Fibroblast of peridontal ligament (primary cell): ENCODE measurements at regions not wholly inside any gene's neighbourhood (a gene's known extent, or its start where the extent isn't known, plus 50 kb on each side); places are given as distances from the start of the nearest gene placed in this dataset.

Source experiments
- DNase-seq: peaks from one replicate; pipeline ENCODE4 v3.0.0-alpha.2; 2010; ENCODE audit errors: extremely low read depth

DNA sequence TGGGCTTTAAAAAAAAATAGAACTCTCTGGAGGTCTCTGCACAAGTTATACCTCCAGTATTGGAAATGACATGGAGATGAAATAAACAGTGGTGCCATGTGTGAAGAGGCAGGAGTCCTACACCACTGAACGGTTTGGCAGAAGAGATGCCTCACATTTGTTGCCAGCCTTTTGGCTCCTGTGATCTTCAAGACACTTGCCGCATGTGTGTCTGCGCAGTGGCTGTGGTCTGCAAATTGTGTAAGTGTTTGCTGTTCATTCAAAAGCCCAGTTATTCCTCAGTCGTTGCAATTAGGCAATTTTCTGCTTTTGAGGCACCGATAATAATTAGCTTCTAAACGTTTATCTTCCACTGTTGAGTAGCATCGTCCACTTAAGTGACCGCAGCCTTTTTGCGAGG is 319.1 kb downstream of the BRD1 start:
- no peak for DNase-seq

DNA sequence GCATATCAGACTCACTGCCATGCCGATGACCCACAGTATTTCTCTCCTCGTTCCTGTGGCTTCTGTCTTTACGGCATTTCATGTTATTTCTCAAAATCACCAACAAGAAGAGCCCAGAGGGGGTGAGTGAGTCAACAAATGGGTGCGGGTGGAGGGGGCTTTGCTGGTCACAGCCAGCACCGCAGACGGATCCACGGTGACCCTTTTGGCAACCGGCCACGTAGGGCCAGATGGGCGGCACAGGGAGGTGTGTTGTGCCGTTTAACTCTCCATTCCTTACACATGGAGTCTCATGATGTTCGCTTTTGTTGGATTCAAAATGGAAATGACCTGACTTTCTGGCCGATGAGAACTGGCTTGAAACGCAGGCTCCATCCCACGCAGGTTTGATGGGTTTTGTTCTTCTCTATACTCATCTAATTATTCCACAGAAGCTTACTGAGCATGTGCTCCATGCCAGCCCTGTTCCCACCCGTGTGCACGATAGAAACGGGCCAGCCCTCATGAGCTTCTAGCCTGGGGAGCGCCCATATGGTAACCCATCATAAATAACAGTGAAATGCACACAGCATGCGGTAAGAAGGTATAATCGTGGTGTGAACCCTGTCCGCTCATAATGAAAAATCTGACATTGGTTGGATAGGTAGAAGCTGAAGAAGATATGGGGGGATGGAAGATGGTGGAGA is 319.9 kb downstream of the BRD1 start:
- no peak for DNase-seq

DNA sequence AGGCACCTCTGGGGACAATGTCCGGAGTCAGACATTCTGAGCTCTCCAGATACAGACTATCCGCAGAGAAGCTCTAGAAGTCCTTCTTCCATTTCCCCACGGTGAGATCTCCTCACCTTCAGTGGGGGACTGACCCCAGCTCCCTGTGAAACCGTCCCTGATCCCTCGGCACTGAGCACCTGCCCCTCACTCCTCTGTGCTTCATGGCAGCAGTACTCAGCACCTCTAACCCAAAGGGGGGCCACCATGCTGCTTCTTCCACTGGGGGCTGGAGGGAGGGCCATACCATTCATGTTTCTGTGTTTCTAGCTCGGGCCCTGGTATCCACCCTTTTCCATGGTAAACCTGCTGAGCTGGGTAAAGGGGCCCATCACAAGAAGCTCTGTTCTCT is 321.7 kb downstream of the BRD1 start:
- DNase-seq: no peak

DNA sequence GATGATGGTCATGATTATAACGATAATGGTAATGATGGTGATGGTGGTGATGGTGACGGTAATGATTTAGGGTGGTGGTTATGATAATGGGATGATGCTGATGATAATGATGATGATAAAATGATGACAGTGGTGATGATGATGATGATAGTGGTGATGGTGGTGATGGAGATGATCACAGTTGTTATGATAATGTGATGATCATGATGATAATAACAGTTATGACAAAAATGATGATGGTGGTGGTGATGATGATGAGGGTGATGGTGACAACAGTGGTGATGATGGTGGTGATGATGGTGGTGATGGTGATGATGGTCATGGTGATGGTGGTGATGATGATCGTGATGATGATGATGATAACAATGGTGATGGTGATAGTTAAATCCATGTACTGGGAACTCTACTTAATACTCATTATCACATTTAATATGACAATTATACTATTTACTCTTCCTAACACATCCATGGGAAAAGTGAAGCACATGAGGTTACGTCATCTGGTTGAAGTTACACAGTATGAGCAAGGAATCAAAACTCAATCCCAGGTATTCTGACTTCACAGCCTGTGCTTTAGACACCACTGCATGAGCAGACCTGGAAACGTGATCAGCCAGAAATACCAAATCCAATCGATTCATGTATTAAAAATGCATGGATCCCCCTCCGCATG is 322.2 kb downstream of the BRD1 start:
- DNase-seq: no peak

DNA sequence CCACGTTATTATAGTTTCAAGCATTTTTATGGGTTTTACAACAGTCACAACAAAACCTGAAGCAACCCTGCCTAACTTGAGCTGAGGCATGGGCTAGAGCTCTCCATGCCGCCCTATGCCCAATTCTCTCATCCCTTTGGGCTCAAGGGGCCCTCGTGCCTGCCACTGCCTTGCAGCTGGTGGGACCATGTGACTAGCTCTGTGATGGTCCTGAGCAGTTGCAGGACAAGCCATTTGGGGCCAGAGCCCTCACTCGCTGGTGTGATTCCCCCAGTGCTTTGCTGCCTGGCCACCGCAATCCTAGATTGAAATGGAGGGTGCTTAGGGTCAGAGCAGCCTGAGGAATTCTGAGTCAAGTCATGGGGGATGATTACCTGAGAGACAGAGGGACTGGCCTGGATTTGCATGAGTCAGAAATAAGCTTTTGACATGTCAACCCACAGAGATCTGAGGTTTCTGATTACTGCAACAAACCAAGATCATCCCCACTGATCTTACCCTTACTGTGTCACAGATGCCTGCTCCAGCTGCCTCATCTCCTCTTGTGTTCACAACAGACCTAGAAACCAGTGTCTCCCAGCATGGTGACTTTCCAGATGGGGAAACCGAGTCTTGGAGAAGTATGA is 323.7 kb downstream of the BRD1 start:
- no peak for DNase-seq

DNA sequence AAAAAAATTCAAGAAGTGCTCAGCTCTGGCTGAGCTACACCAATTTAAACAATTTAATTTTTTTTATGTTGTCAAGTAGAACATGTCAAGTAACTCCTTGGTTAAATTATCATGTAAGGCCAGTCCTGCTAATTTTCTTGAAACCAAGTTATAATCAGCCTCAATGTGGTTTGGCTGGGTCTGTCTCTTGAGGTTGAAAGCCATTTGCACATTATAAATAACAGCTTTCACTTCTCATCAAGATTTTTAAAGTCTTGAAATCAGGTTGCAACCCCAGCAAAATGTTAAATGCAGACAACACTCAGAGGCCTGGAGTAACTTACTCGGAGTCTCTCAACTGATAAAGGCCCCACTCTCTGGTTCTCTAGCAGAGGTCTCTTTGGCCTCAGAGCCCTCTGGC is 324.4 kb downstream of the BRD1 start:
- no peak for DNase-seq

DNA sequence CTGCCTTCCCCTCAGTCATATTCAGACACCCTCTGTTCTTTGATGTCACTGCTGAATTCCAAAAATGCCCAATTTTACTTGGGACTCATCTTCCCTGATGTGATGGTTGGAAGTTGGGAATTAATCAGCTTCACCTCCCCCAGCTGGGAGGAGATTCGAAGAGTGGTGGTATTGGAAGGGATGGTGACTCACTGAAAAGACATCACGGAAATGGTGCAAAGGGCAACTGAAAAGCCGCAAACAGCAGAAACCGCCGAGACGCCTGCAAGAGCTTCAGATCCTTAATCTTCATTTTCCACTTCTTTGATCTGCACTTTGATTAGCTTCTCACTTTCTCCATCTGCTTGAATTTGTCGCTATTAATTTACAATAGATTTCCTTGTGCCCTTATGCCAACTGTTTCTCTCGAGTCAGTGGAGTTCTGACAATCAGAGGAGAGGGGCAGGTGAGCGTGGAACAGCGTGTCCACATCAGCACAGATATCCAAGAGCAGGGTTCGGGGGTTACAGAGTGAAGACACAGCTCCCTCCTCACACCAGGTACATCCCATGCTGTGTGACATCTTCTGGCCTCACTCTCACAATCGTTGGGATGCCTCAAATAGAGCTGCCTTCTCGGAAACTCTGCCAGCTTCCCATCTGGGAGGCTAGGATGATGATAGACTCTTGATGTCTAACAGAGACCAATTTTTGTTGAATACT is 325.4 kb downstream of the BRD1 start:
- no peak for DNase-seq

DNA sequence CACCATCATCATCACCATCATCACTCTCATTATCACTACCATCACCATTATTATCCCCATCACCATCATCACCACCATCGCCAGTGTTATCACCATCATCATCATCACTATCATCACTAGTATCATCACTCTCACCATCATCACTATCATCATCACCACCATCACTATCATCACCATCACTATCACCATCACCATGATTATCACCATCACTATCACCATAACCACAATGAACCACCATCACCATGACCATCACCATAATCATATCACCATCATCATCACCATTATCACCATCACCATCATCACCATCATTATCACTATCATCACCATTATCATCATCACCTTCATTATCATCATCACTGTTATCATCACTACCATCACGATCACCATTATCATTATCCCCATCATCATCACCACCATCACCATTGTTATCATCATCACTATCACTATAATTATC is 326.7 kb downstream of the BRD1 start:
- DNase-seq: no peak

DNA sequence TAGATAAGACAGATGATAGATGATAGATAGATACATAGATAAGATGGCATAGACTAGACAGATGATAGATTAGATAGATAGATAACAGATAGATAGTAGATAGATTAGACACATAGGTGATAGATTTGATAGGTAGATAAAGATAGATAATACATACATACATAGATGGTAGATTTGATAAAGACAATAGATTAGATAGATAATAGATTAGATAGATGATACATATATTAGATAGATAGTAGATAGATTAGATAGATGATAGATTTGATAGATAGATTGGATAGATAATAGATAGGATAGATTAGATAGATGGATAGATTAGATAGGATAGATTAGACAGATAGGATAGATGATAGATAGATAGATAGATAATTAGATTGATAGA is 327.6 kb downstream of the BRD1 start:
- no peak for DNase-seq

DNA sequence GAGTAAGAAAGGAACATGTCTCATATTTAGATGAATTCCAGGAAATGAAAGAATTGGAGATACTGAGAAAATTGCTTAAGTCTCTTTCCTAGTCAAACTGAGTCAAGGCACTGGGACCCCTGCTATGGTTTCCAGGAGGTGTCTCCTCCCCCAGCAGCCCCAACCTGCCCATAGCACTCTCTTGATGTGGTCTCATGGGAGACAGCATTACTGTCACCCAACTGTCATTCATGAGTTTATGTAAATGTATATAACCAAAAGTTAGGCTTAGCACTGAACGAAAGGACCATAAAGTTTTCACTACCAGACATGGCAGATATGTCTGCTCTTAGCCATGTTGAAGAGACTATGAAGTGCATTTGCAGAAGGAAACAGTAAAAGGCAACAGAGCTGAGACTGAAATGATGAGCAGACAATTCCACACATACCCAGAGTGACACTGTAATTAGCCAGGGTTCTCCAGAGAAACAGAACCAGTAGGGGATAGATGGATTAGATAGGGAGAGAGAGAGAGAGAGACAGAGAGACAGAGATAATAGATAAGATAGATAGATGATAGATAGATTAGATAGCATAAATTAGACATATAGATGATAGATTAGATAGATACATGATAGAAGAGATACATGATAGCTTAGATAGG is 328.1 kb downstream of the BRD1 start:
- no peak for DNase-seq

DNA sequence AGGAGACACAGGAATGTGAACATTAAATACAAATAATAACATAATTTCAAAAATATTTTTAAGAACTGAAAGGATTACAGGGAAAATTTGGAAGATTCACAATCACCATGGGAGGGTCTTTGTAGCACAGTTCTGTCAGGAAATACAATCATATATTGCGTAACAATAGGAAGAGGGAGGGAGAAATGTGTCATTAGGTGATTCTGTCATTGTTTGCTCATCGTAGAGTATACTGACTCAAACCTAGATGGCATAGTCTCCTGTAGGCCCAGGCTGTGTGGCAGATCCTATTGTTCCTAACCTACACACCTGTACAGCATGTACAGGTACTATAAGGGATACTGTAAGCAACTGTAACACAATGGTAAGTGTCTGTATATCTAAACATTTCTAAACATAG is 330.4 kb downstream of the BRD1 start:
- DNase-seq: no peak

DNA sequence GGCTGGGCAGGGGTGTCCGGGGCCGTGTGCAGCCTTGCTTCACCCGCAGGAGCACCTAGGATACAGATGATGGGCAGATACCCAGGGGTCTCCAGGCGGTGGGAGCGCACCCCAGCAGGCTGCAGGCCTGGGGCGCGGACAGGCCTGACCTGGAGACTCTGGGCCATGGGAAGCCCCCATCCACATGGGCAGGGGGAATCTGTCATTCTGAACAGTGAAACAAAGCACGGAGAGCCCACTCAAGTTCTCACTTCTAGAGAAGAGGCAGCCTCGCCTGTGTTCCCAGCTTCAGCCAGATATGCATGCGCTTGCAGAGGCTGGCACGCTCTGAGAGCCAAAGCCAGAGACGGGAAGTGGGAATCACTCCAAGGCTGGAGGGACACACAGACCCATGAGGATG is 333.1 kb downstream of the BRD1 start:
- DNase-seq: no peak

DNA sequence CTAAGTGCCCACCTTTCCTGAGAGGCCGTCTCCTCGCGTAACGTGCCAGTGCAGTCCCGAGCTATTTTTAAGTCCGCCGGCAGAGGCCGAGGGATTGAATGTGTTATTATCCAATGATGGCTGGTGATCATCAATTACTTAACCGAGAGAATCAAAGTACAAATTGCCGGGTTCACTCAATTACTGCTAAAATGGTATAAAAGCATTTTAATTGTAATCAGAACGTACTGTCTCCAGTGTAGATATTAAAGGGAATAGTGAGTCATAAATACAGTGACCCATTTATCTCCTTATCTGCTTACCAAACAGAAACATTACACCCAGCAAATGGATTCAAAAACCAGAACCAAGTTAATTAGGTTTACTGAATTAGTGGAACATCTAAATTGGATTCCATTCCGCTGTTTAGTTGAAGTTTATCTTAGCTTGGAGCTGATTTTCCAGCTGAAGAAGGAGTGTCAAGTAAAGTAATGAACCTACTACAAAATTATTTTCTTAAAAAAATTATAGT is 334.9 kb downstream of the BRD1 start:
- DNase-seq: no peak

DNA sequence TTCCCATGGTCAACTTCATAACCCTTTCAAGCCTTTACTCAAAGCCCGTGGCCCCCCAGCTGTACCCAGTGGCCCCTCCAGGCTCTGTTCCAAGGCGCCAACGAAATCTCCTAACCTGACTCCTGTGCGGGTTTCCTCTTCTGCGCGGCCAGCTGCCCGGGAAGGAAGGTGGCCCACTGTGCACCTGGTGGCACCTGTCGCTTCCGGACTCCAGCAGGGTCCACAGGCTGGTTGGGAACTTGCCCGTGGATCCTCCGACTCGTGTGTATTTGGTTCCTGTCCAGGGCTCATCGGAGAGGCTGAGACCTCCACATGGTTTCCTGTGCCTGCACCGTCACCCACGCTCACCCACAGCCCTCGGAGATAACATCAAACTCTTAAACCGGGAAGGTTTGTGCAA is 335.4 kb downstream of the BRD1 start:
- no peak for DNase-seq

DNA sequence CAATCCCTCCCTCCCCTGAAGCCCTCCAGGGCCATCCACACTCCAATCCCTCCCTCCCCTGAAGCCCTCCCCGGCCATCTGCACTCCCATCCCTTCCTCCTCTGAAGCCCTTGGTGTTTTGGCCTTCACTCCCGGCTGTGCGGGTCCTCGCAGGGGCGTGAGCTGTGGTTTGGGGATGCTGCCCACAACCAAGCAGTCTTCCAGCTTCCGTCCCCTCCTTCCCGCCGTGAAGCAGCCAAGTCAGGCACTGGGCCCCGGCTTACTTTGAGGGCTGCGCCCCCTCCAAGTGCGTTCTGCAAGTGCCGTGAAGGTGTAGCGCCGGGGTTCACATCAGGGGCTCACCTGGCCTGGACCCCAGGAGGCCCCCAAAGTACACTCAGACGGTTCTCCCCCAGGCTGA is 335.9 kb downstream of the BRD1 start:
- DNase-seq: no peak

DNA sequence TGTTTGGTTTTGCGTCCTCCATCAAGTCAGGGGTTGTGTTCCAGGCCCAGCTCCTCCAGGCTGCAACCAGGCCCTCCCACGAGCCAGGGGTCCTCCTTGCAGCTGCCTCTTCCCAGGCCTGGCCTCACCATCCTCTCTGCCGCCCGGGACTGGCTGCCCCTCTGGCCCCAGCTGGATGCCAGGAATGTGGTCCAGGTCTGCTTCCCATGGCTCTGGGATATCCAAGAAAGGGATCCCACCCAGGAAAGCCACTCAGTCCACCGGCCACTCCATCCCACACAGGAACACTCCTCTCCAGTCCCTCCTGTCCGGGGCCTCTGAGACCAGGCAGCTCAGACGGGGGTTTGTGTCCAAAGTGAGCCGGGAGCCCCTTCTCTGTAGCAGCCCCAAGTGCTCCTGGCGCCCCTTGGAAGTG is 336.4 kb downstream of the BRD1 start:
- no peak for DNase-seq

DNA sequence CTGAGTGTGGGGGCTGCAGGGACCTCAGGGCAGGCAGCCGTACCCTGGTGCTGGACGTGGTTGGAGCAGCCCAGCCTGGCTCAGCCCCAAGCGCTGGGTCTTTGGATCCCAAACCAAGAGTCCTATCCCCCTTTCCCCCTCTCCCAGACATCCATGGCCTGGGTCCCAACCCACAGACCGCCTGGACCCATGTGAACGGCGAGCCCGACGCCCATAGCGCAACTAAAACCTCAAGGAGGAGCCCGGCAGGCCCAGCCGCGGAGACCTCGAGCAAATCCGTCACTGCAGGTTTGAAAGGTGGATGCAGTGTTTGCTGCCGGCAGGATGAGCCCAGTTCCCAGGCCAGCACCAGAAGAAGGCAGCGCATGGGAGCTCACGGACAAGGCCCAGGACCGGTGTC is 337.0 kb downstream of the BRD1 start:
- DNase-seq: no peak

DNA sequence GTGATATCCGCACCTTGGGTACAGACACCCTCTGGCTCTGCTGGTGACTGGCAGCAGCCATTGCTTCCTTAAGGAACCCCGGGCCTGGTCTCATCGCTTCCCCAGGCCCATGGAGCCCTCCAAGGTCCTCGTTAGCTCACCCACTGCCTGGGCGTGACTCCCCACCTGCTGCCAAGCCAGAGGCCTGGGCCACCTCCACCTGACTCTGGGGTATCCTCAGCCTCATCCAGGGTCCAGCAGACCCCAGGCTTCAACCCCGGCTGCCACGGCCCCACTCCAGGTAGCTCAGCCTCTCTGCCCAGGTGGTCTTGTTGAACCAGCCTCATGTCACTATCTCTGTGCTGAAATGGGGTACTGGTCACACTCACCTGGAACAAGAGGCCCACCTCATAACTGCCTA is 337.9 kb downstream of the BRD1 start:
- DNase-seq: no peak

DNA sequence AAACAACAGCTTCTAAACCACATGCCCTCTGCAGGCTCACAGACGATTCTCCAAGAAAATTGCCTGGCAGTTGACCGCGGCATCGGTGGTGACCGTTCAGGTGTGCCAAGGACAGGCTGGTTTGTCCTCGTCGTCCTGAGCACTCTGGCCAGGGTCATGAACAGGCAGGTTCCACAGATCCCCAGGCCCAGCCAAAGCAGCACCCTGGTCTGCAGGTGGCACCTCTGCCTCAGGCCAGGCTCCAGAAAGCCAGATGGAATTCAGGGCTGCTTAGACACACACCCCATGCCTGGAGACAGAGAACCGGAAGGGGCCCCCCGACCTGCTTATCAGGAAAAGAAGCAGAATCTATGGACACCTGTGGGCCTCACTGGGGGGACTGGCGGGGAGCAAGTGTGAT is 338.7 kb downstream of the BRD1 start:
- DNase-seq: no peak

DNA sequence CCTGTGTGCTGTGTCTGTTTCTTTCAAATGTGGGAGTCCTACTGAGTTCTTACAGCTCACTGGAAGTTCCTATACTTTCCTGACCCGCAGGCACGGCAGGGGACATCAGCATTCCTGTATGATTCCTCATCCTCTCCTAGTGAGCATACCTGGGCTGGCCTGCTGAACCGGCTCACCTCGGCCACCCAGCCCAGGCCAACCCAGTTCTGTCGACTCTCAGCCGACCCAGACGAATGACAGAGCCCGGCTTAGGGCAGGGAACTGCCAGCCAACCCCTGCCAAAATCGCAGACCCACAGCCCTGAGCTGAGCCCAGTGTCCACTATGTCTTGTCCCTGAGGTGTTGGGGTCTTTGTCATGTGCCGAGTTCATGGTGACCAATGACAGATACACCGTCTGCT is 339.7 kb downstream of the BRD1 start:
- no peak for DNase-seq

DNA sequence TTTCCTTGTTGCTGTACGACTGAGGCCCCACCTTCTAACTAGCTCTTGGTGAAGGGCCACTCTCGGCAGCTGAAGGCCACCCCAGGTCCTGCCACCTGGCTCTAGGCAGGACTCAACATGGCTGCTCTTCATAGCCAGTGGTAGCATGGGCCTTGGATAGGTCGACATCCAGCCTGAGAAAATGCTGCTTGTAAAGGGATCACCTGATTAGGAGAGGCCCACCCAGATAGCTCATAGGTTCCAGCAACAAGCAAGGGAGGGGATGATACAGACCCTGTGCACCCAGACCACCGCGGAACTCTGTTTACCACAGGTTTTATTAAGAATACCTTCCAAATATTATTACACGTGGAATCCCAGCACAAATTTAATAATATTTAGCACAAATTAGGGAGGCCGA is 341.4 kb downstream of the BRD1 start:
- DNase-seq: no peak

DNA sequence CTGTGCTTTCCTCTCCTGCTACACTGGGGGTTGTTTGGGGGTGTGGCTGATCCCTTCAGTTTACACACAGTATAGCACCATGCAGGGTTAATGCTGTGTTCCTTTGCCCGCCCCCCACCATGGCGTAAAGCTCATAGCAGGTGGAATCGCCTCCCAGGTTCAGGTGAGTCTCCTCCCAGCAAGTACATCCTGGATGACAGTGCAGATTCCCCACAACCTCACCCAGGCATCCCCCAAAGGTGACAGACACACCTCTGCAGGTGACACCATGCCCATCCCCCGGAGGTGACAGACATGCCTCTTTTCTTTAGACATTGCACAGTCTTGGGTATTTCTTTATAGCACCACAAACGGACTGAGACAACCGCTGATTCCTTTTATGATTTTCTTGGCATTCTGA is 343.7 kb downstream of the BRD1 start:
- no peak for DNase-seq
